NCI-H2107 (cell line): ENCODE measurements at regions not wholly inside any gene's neighbourhood (a gene's known extent, or its start where the extent isn't known, plus 50 kb on each side); places are given as distances from the start of the nearest gene placed in this dataset.

Source experiments
- DNase-seq: peaks from one replicate; lab custom pipeline; 2025; lab: John Stamatoyannopoulos, UW

- DNase-seq = no peak
Measured at GRCh38 chr11:95387325-95387724, 156.3 kb upstream of the SESN3 start.

GRCh38 chr11:95385577-95385976 lies 154.6 kb upstream of the SESN3 start:
- DNase-seq = no peak

GRCh38 chr11:95379479-95379878 lies 148.5 kb upstream of the SESN3 start:
- DNase-seq = no peak

GRCh38 chr11:95378789-95379188 lies 147.8 kb upstream of the SESN3 start:
- no peak for DNase-seq

GRCh38 chr11:95378111-95378510 lies 147.1 kb upstream of the SESN3 start:
- no peak for DNase-seq

- no peak for DNase-seq
Measured at GRCh38 chr11:95375886-95376285, 144.9 kb upstream of the SESN3 start.

- no peak for DNase-seq
Measured at GRCh38 chr11:95375451-95375850, 144.4 kb upstream of the SESN3 start.

GRCh38 chr11:95374105-95374504 lies 143.1 kb upstream of the SESN3 start:
- DNase-seq = no peak

- DNase-seq = no peak
Measured at GRCh38 chr11:95373241-95373640, 142.2 kb upstream of the SESN3 start.

GRCh38 chr11:95372097-95372656 lies 141.2 kb upstream of the SESN3 start:
- DNase-seq = no peak

GRCh38 chr11:95371153-95371552 lies 140.2 kb upstream of the SESN3 start:
- DNase-seq = no peak

GRCh38 chr11:95367726-95368125 lies 136.7 kb upstream of the SESN3 start:
- no peak for DNase-seq

GRCh38 chr11:95365348-95365747 lies 134.3 kb upstream of the SESN3 start:
- no peak for DNase-seq

GRCh38 chr11:95364324-95365295 lies 133.6 kb upstream of the SESN3 start:
- DNase-seq = no peak

GRCh38 chr11:95363708-95364107 lies 132.7 kb upstream of the SESN3 start:
- no peak for DNase-seq

- DNase-seq = no peak
Measured at GRCh38 chr11:95363164-95363563, 132.2 kb upstream of the SESN3 start.

GRCh38 chr11:95361180-95361579 lies 130.2 kb upstream of the SESN3 start:
- DNase-seq = no peak

GRCh38 chr11:95360377-95361075 lies 129.5 kb upstream of the SESN3 start:
- no peak for DNase-seq

- no peak for DNase-seq
Measured at GRCh38 chr11:95359756-95360155, 128.8 kb upstream of the SESN3 start.

- no peak for DNase-seq
Measured at GRCh38 chr11:95359341-95359663, 128.3 kb upstream of the SESN3 start.

GRCh38 chr11:95358511-95359340 lies 127.7 kb upstream of the SESN3 start:
- no peak for DNase-seq

GRCh38 chr11:95354304-95354703 lies 123.3 kb upstream of the SESN3 start:
- no peak for DNase-seq
